GM06990 (cell line): ENCODE measurements at regions not wholly inside any gene's neighbourhood (a gene's known extent, or its start where the extent isn't known, plus 50 kb on each side); places are given as distances from the start of the nearest gene placed in this dataset.
A peak's percentile ranks its signal among the peaks of the same experiment; 100 is the strongest.
"Not testable (repeated sequence)": the region's sequence is repeated elsewhere in the genome, so short reads cannot be mapped to it uniquely, and the experiment has no call there.

ENCODE experiments used
- DNase-seq: peaks from one replicate; pipeline ENCODE4 v3.0.0-alpha.2; 2011; ENCODE audit not compliant: insufficient read length; ENCODE audit errors: extremely low read depth
- H3K27me3 ChIP-seq: replicated peaks from 2 replicates; pipeline ENCODE4 v1.6.0; 2011; ENCODE audit warnings: low read length; ENCODE audit not compliant: control insufficient read depth, insufficient read depth
- H3K36me3 ChIP-seq: 2 replicates; pipeline ENCODE4 v1.5.1; 2011; ENCODE audit warnings: low read length; ENCODE audit not compliant: control insufficient read depth, insufficient read depth
- H3K4me3 ChIP-seq: replicated peaks from 2 replicates; pipeline ENCODE4 v1.5.1; 2011; ENCODE audit warnings: low read depth, mild to moderate bottlenecking, control low read depth, low read length
- TF ChIP-seq, protein P1 (sequence below): IDR thresholded peaks from 2 replicates; pipeline ENCODE4 v1.5.1; 2011; ENCODE audit warnings: low read length, control low read depth, mild to moderate bottlenecking, inconsistent platforms; ENCODE audit not compliant: insufficient read depth, poor library complexity, severe bottlenecking

DNA sequence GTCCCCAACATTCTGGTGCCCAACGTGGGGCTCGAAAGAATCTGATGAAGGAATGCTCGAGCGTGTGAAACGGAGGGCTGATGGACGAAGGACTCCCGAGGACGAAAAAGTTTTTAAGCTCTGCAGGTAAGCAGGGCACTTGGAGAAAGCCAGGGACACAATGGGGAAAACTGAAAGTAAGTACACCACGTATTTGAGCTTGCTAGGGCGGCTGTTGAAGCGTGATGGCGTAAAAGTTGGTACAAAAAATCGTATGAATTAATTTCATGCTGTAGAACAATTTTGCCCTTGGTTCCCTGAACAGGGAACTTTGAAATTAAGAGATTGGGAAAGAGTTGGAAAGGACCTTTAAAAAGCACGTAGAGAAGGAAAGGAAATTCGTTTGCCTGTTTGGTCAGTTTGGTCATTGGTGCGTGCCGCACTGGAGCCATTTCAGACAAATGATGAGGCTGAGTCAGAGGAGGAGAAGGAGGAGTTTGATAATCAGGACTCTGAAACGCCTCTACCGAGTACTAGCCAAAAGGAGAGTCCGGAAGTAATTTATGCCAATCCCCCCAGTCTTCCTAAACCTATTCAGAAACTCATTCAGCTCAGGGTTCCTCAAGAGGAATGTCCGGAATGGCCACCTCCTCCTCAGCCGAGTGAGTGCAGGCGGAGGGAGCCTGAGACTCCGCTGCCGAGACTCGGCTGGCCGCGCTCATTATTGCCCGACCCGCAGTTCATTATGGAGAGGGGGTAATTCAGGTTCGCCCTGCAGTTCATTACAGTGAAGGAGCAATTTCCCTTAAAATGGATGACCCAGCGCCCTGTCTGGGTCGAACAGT, 59.2 kb upstream of the PRSS16 start:
- peak; percentile 65 for DNase-seq
- TF ChIP-seq, protein P1, sequence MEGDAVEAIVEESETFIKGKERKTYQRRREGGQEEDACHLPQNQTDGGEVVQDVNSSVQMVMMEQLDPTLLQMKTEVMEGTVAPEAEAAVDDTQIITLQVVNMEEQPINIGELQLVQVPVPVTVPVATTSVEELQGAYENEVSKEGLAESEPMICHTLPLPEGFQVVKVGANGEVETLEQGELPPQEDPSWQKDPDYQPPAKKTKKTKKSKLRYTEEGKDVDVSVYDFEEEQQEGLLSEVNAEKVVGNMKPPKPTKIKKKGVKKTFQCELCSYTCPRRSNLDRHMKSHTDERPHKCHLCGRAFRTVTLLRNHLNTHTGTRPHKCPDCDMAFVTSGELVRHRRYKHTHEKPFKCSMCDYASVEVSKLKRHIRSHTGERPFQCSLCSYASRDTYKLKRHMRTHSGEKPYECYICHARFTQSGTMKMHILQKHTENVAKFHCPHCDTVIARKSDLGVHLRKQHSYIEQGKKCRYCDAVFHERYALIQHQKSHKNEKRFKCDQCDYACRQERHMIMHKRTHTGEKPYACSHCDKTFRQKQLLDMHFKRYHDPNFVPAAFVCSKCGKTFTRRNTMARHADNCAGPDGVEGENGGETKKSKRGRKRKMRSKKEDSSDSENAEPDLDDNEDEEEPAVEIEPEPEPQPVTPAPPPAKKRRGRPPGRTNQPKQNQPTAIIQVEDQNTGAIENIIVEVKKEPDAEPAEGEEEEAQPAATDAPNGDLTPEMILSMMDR = no peak
- Histone ChIP-seq H3K4me3 (peak overlapping the region; percentile 83), H3K27me3 (no peaks in the 10 kb centered on the region), H3K36me3 (no peaks in the 10 kb centered on the region)

DNA sequence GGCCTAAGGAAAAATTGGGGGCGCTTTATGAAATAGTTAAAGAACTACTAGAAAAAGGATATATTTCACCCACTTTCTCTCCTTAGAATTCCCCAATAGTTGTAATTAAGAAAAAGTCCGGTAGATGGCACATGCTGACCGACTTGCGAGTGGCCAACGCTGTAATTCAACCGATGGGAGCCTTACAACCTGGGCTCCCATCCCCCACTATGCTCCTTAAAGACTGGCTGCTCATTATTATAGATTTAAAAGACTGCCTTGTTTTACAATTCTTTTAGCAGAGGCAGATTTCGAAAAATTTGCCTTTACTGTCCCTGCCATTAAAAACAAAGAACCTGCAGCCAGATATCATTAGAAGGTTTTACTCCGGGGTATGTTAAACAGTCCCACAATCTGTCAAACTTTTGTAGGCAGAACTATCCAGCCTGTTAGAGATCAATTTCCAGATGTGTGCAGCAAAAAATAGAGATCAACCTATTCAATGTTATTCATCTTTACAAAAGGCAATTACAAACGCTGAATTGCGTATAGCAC, 58.5 kb upstream of the PRSS16 start:
- no peak for DNase-seq
- H3K4me3 ChIP-seq = peak overlapping the region; percentile 83
- H3K27me3 ChIP-seq = no peaks in the 10 kb centered on the region
- TF ChIP-seq, protein P1 = peak; percentile 44
- no peaks in the 10 kb centered on the region for H3K36me3 ChIP-seq

DNA sequence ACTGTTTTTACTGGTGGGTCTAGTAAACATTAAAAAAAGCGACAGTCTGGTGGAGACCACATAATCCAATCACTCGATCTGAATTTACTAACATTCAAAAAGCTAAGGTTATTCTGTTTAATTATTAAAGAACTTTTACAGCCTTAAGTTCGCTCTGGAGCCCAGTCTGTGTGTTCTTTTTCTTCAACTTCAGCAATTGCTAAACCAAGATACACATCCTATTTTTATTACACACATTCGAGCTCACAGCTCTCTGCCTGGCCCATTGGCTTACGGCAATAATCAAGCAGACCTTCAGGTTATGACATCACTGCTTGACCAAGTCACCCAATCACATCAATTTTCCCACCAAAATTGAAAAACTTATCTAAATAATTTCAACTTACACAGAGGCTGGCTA, 57.4 kb upstream of the PRSS16 start:
- TF ChIP-seq, protein P1 = no peak
- Histone ChIP-seq H3K27me3 (no peaks in the 10 kb centered on the region), H3K4me3 (no peak overlapping the region), H3K36me3 (no peaks in the 10 kb centered on the region)
- DNase-seq = no peak

DNA sequence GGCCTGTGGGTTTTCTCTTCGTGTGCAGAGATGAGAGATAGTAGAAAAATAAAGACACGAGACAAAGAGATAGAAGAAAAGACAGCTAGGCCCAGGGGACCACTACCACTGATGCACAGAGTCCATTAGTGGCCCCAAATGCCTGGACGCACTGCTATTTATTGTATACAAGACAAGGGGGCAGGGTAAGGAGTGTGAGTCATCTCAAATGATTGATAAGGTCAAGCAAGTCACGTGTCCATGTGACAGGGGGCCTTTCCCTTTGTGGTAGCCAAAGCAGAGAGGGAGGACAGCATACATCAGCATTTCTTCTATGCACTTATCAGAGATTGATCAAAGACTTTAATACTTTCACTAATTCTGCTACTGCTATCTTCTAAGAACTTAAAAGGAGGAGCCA, 53.0 kb upstream of the PRSS16 start:
- not testable (repeated sequence) for H3K27me3 ChIP-seq, DNase-seq

DNA sequence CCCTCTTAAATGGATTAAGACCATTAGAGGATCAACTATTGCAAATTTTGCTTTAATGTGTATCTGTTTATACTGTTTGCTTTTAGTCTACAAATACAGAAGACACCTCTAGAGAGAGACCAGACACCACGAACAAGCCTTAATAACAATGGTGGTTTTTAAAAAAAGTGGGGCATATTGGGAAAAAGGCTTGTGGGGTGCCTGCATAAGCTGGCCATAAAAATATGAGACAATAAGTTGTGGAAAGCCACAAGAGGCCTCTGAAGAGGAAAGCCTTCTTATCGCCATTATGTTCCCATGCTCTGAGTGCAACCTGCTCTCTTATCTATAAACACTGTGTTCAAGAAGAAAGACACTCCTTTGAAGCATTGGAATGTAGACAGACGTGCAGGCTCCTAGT, 52.0 kb upstream of the PRSS16 start:
- DNase-seq, H3K4me3 ChIP-seq, H3K36me3 ChIP-seq, H3K27me3 ChIP-seq: not testable (repeated sequence)

More for the DNA sequence above, 53.0 kb upstream of the PRSS16 start:
- H3K36me3 ChIP-seq, H3K4me3 ChIP-seq: not testable (repeated sequence)
